Tibial nerve (tissue), 3 donors: ENCODE measurements at regions not wholly inside any gene's neighbourhood (a gene's known extent, or its start where the extent isn't known, plus 50 kb on each side); places are given as distances from the start of the nearest gene placed in this dataset.

Experiments
- CTCF ChIP-seq, 5 experiments: fragments of 200-600 bp in 3 of 5; fragments of 450-650 bp in 2 of 5; sonication (generic) in 3 of 5; IDR thresholded peaks; one replicate each; pipeline ENCODE4 v1.5.1; 2016 to 2019; ENCODE audit warnings: antibody characterized with exemption in 5 of 5, mild to moderate bottlenecking in 3 of 5, moderate library complexity in 2 of 5
- POLR2A ChIP-seq, 2 donors: fragments of 450-650 bp; IDR thresholded peaks; one replicate each; pipeline ENCODE4 v1.6.1; 2017; ENCODE audit warnings: antibody characterized with exemption in 2 of 2, mild to moderate bottlenecking in 2 of 2, moderate library complexity in 2 of 2

GRCh38 chr18:67278984-67279383, 237.5 kb downstream of the DSEL start:
- TF ChIP-seq CTCF (IDR thresholded peaks at IDR 0.05) (no peak), POLR2A (IDR thresholded peaks at IDR 0.05) (no peak)
